ENCODE measurements at regions not wholly inside any gene's neighbourhood (a gene's known extent, or its start where the extent isn't known, plus 50 kb on each side); places are given as distances from the start of the nearest gene placed in this dataset.

GRCh38 chr10:6782378-6782777 is 202.3 kb upstream of the PRKCQ start:
- DNase-seq (ENCODE audit: insufficient read length, low spot score, missing footprints), result no peak
- no peak for TF ChIP-seq CTCF (IDR thresholded peaks at IDR 0.05; ENCODE audit: extremely low read depth, low read depth, low read length)
- Histone ChIP-seq H3K36me3 (ENCODE audit: insufficient read depth, low read length) (no peaks in the 10 kb centered on the region), H3K9me3 (ENCODE audit: low read depth, low read length) (no peaks in the 10 kb centered on the region), H3K4me2 (ENCODE audit: insufficient read depth, low read length) (no peak overlapping the region), H3K4me1 (ENCODE audit: insufficient read depth, low read length) (peaks cover 10% of the 10 kb centered on the region), H4K20me1 (ENCODE audit: insufficient read depth, low read length) (no peaks in the 10 kb centered on the region), H3K4me3 (ENCODE audit: insufficient read depth, low read length) (no peak overlapping the region), H2AFZ (ENCODE audit: low read length) (no peak overlapping the region), H3K79me2 (ENCODE audit: insufficient read depth, low read length) (no peaks in the 10 kb centered on the region), H3K27me3 (ENCODE audit: insufficient read depth, low read length) (no peaks in the 10 kb centered on the region), H3K27ac (ENCODE audit: low read depth, low read length) (no peak overlapping the region)

- Histone ChIP-seq H2AFZ (ENCODE audit: low read length) (no peak overlapping the region), H3K4me3 (ENCODE audit: insufficient read depth, low read length) (no peak overlapping the region), H3K9me3 (ENCODE audit: low read depth, low read length) (no peaks in the 10 kb centered on the region), H3K4me2 (ENCODE audit: insufficient read depth, low read length) (peak overlapping the region; percentile 2), H3K27me3 (ENCODE audit: insufficient read depth, low read length) (no peaks in the 10 kb centered on the region), H3K79me2 (ENCODE audit: insufficient read depth, low read length) (no peaks in the 10 kb centered on the region), H3K36me3 (ENCODE audit: insufficient read depth, low read length) (no peaks in the 10 kb centered on the region), H3K4me1 (ENCODE audit: insufficient read depth, low read length) (peaks cover 8% of the 10 kb centered on the region), H3K27ac (ENCODE audit: low read depth, low read length) (no peak overlapping the region), H4K20me1 (ENCODE audit: insufficient read depth, low read length) (no peaks in the 10 kb centered on the region)
- TF ChIP-seq CTCF (IDR thresholded peaks at IDR 0.05; ENCODE audit: extremely low read depth, low read depth, low read length), result no peak
- no peak for DNase-seq (ENCODE audit: insufficient read length, low spot score, missing footprints)
These were observed 201.2 kb upstream of the PRKCQ start for GRCh38 chr10:6781133-6781770.

GRCh38 chr10:6780008-6780677 is 200.1 kb upstream of the PRKCQ start:
- no peak for TF ChIP-seq CTCF (IDR thresholded peaks at IDR 0.05; ENCODE audit: extremely low read depth, low read depth, low read length)
- Histone ChIP-seq H3K9me3 (ENCODE audit: low read depth, low read length) (no peaks in the 10 kb centered on the region), H3K27me3 (ENCODE audit: insufficient read depth, low read length) (no peaks in the 10 kb centered on the region), H3K4me1 (ENCODE audit: insufficient read depth, low read length) (peaks cover 5% of the 10 kb centered on the region), H2AFZ (ENCODE audit: low read length) (peak overlapping the region; percentile 34), H4K20me1 (ENCODE audit: insufficient read depth, low read length) (no peaks in the 10 kb centered on the region), H3K4me2 (ENCODE audit: insufficient read depth, low read length) (peak overlapping the region; percentile 67), H3K27ac (ENCODE audit: low read depth, low read length) (peak overlapping the region; percentile 92), H3K4me3 (ENCODE audit: insufficient read depth, low read length) (no peak overlapping the region), H3K79me2 (ENCODE audit: insufficient read depth, low read length) (no peaks in the 10 kb centered on the region), H3K36me3 (ENCODE audit: insufficient read depth, low read length) (no peaks in the 10 kb centered on the region)
- DNase-seq (ENCODE audit: insufficient read length, low spot score, missing footprints), result no peak

- peak; percentile 86 for DNase-seq (ENCODE audit: insufficient read length, low spot score, missing footprints)
- H3K79me2 ChIP-seq (ENCODE audit: insufficient read depth, low read length), result no peaks in the 10 kb centered on the region
- peaks cover 5% of the 10 kb centered on the region for H3K4me1 ChIP-seq (ENCODE audit: insufficient read depth, low read length)
- TF ChIP-seq CTCF (IDR thresholded peaks at IDR 0.05; ENCODE audit: extremely low read depth, low read depth, low read length), result no peak
- H4K20me1 ChIP-seq (ENCODE audit: insufficient read depth, low read length), result no peaks in the 10 kb centered on the region
- H3K4me3 ChIP-seq (ENCODE audit: insufficient read depth, low read length), result peak overlapping the region; percentile 17
- H3K9me3 ChIP-seq (ENCODE audit: low read depth, low read length), result no peaks in the 10 kb centered on the region
- no peaks in the 10 kb centered on the region for H3K27me3 ChIP-seq (ENCODE audit: insufficient read depth, low read length)
- peak overlapping the region; percentile 67 for H3K4me2 ChIP-seq (ENCODE audit: insufficient read depth, low read length)
- peak overlapping the region; percentile 92 for H3K27ac ChIP-seq (ENCODE audit: low read depth, low read length)
- H3K36me3 ChIP-seq (ENCODE audit: insufficient read depth, low read length), result no peaks in the 10 kb centered on the region
- peak overlapping the region; percentile 75 for H2AFZ ChIP-seq (ENCODE audit: low read length)
These were observed 199.1 kb upstream of the PRKCQ start for GRCh38 chr10:6778992-6779701.

Data from osteoblast (primary cell).